Heart left ventricle (tissue), 16 donors: ENCODE measurements at regions not wholly inside any gene's neighbourhood (a gene's known extent, or its start where the extent isn't known, plus 50 kb on each side); places are given as distances from the start of the nearest gene placed in this dataset.

Experiments used
- ATAC-seq, 4 donors: fragments of 200-7000 bp; cut with Tn5 transposase; one replicate each; pipeline ENCODE4 v1.9.1; 2020 to 2022; ENCODE audit warnings: moderate library complexity in 4 of 4, mild to moderate bottlenecking in 3 of 4, moderate number of reproducible peaks in 1 of 4
- DNase-seq, 5 donors: peaks; one replicate each; pipeline ENCODE4 v3.0.0-alpha.2; 2020
- H3K27ac ChIP-seq, 12 donors: fragments of 200-600 bp; sonication (generic) in 4 of 12; one replicate each; pipeline versions ENCODE4 v1.5.0 to v1.8.0; 2016 to 2022; ENCODE audit warnings: mild to moderate bottlenecking in 2 of 12
- H3K27me3 ChIP-seq, 9 donors: fragments of 200-600 bp; sonication (generic) in 2 of 9; one replicate each; pipeline versions ENCODE4 v1.5.1 to v1.8.0; 2016 to 2022; ENCODE audit warnings: mild to moderate bottlenecking in 3 of 9
- H3K36me3 ChIP-seq, 9 donors: fragments of 200-600 bp; sonication (generic) in 2 of 9; one replicate each; pipeline versions ENCODE4 v1.5.0 to v1.8.0; 2018 to 2022; ENCODE audit warnings: mild to moderate bottlenecking in 2 of 9
- H3K4me1 ChIP-seq, 12 donors: fragments of 200-600 bp; sonication (generic) in 4 of 12; one replicate each; pipeline versions ENCODE4 v1.5.0 to v1.8.0; 2016 to 2022; ENCODE audit warnings: mild to moderate bottlenecking in 3 of 12
- H3K4me3 ChIP-seq, 12 donors: fragments of 200-600 bp; sonication (generic) in 4 of 12; one replicate each; pipeline versions ENCODE4 v1.5.0 to v1.8.0; 2017 to 2022; ENCODE audit warnings: mild to moderate bottlenecking in 9 of 12, moderate library complexity in 4 of 12
- H3K9me3 ChIP-seq, 12 donors: fragments of 200-600 bp; sonication (generic) in 4 of 12; one replicate each; pipeline versions ENCODE4 v1.5.0 to v1.8.0; 2016 to 2022; ENCODE audit warnings: mild to moderate bottlenecking in 1 of 12
- POLR2A ChIP-seq, 2 donors: fragments of 450-650 bp; IDR thresholded peaks; one replicate each; pipeline ENCODE4 v1.6.1; 2017; ENCODE audit warnings: antibody characterized with exemption in 2 of 2, mild to moderate bottlenecking in 2 of 2, moderate library complexity in 2 of 2
- WGBS, 4 donors: extraction: QIAGEN DNeasy Blood & Tissue Kit in 2 of 4; methylation state at CpG; one replicate each; pipeline versions ENCODE4 v1.1.5 to v1.1.7; 2013 to 2018; 5-methylcytosine and 5-hydroxymethylcytosine counted together
- intact Hi-C, 10 donors: fragments of 100-400 bp; cut with DNase I; formaldehyde crosslinking; loops; one replicate each; pipeline versions ENCODE4 v1.11.1 to v1.14.2; 2022
- TF ChIP-seq, protein P1 (sequence below), 12 donors: fragments of 200-600 bp; sonication (generic) in 4 of 12; IDR thresholded peaks; one replicate each; pipeline versions ENCODE4 v1.5.0 to v1.8.0; 2018 to 2022; ENCODE audit warnings: antibody characterized with exemption in 12 of 12, mild to moderate bottlenecking in 5 of 12
- donor health status: ischemic (EF 13 %, LVEDD 7.1; RV severe dilation, severe dysfunction).
- donor health status: healthy with polysubstance abuse.
- donor health status: DM: no; HTN: yes; CAD: no.
- donor health status: DM: no; HTN: no; CAD: no.
- donor health status: ischemic (EF 25% LVEDD 6.9; RV normal size, moderate dysfunction).
- donor health status: ischemic (EF 25% LVEDD 5.7; RV mildly dilated, moderate dysfunction).
- donor health status: healthy.
- donor health status: DM: yes; HTN: yes; CAD: no.
- donor health status: ischemic (EF 35%, LVEDD 5.7; RV mildly dilated, moderate dysfunction).
- donor health status: nonischemic (EF 11% LVEDD 7.7; RV severe dilation, severe dysfunction).
- donor health status: DM: yes; HTN: yes; CAD: no.
- donor health status: PGD.
- donor health status: ischemic (EF 29% LVEDD 5.4; RV normal size, mild dysfunction).
- donor health status: nonischemic (EF 23%, LVEDD 6.1; RV moderate dilation, normal function).

GRCh38 chr9:2479056-2479565 lies 142.5 kb upstream of the VLDLR start:
- intact Hi-C loops, result no loop called here
- ATAC-seq (no peak), DNase-seq (no peak)
- peaks cover 0 to 11% (median 0%) of the 10 kb centered on the region in 12 donors for H3K4me1 ChIP-seq
- no peak overlapping the region for H3K27ac ChIP-seq
- H3K36me3 ChIP-seq, result no peaks in the 10 kb centered on the region
- no peaks in the 10 kb centered on the region for H3K27me3 ChIP-seq
- TF ChIP-seq POLR2A (IDR thresholded peaks at IDR 0.05), result no peak
- TF ChIP-seq, protein P1, sequence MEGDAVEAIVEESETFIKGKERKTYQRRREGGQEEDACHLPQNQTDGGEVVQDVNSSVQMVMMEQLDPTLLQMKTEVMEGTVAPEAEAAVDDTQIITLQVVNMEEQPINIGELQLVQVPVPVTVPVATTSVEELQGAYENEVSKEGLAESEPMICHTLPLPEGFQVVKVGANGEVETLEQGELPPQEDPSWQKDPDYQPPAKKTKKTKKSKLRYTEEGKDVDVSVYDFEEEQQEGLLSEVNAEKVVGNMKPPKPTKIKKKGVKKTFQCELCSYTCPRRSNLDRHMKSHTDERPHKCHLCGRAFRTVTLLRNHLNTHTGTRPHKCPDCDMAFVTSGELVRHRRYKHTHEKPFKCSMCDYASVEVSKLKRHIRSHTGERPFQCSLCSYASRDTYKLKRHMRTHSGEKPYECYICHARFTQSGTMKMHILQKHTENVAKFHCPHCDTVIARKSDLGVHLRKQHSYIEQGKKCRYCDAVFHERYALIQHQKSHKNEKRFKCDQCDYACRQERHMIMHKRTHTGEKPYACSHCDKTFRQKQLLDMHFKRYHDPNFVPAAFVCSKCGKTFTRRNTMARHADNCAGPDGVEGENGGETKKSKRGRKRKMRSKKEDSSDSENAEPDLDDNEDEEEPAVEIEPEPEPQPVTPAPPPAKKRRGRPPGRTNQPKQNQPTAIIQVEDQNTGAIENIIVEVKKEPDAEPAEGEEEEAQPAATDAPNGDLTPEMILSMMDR (IDR thresholded peaks at IDR 0.05), result no peak
- no peak overlapping the region for H3K4me3 ChIP-seq
- H3K9me3 ChIP-seq, result no peaks in the 10 kb centered on the region
- WGBS, 4 donors, result 84 to 98% (median 89%) methylated on average over 2 of the region's 2 CpGs

GRCh38 chr9:2480255-2480837 lies 141.2 kb upstream of the VLDLR start:
- DNase-seq, result no peak
- peak in 1 of 4 donors; percentile 45 for ATAC-seq
- Histone ChIP-seq H3K36me3 (no peaks in the 10 kb centered on the region), H3K27ac (no peak overlapping the region), H3K4me1 (peaks cover 0 to 7% (median 0%) of the 10 kb centered on the region in 12 donors), H3K4me3 (no peak overlapping the region), H3K27me3 (no peaks in the 10 kb centered on the region), H3K9me3 (no peaks in the 10 kb centered on the region)
- TF ChIP-seq, protein P1 (IDR thresholded peaks at IDR 0.05), result no peak
- no peak for TF ChIP-seq POLR2A (IDR thresholded peaks at IDR 0.05)
- 87 to 92% (median 89%) methylated on average over 4 of the region's 4 CpGs for WGBS, 4 donors
- intact Hi-C loops, result loop anchor here in 1 of 10 donors (10.0 kb wide), 1 partner anchor 144 kb away; the partner anchor contains the start of gene VLDLR

DNA sequence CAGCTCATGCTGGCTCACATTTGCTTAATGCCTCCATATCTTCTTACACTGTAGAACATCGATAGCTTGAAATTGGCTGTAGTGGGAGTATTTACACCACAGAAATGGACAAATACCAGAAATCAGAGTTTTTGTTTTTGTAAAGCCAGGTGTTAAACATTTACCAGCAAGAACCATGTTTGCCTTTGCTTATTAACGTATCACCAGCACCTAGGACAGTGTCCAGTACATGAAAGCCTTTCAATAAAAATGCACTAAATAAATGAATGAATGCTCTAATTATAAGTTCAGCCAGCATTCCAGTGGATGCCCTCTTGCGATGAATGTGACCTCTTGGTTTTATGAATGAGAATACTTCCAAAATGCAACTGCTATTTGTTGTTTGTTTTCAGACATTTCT lies 140.4 kb upstream of the VLDLR start:
- H3K4me3 ChIP-seq, result no peak overlapping the region
- peaks cover 0 to 5% (median 0%) of the 10 kb centered on the region in 12 donors for H3K4me1 ChIP-seq
- H3K27me3 ChIP-seq, result no peaks in the 10 kb centered on the region
- no peak for ATAC-seq
- intact Hi-C loops, result loop anchor here in 1 of 10 donors (10.0 kb wide), 1 partner anchor 144 kb away; the partner anchor contains the start of gene VLDLR
- no peak for TF ChIP-seq POLR2A (IDR thresholded peaks at IDR 0.05)
- TF ChIP-seq, protein P1 (IDR thresholded peaks at IDR 0.05), result no peak
- DNase-seq, result no peak
- H3K36me3 ChIP-seq, result no peaks in the 10 kb centered on the region
- 83 to 95% (median 90%) methylated on average over 3 of the region's 3 CpGs for WGBS, 4 donors
- H3K9me3 ChIP-seq, result no peaks in the 10 kb centered on the region
- no peak overlapping the region for H3K27ac ChIP-seq

- ATAC-seq (peak; percentile 21 to 85 (median 74)), DNase-seq (no peak)
- no peaks in the 10 kb centered on the region for H3K27me3 ChIP-seq
- H3K4me1 ChIP-seq, result peaks cover 0 to 30% (median 11%) of the 10 kb centered on the region in 12 donors
- no peaks in the 10 kb centered on the region for H3K9me3 ChIP-seq
- H3K36me3 ChIP-seq, result no peaks in the 10 kb centered on the region
- no peak for TF ChIP-seq POLR2A (IDR thresholded peaks at IDR 0.05)
- TF ChIP-seq, protein P1 (IDR thresholded peaks at IDR 0.05), result no peak
- H3K4me3 ChIP-seq, result no peak overlapping the region
- intact Hi-C loops, result loop anchor here in 3 of 10 donors (5.0 to 10.0 kb wide), 2 partner anchors 135 to 138 kb away; partner anchors contain the start of gene VLDLR (in 3 of the 3)
- peak overlapping the region in 8 of 12 donors; percentile 16 to 66 (median 28) for H3K27ac ChIP-seq
Measured at GRCh38 chr9:2486988-2487387, 134.6 kb upstream of the VLDLR start.
